NB4 (cell line): ENCODE measurements at regions not wholly inside any gene's neighbourhood (a gene's known extent, or its start where the extent isn't known, plus 50 kb on each side); places are given as distances from the start of the nearest gene placed in this dataset.
"Not testable (repeated sequence)": the region's sequence is repeated elsewhere in the genome, so short reads cannot be mapped to it uniquely, and the experiment has no call there.

Experiments used
- DNase-seq: peaks from one replicate; pipeline ENCODE4 v3.0.0; 2010; ENCODE audit warnings: low read depth
- H3K4me3 ChIP-seq: one replicate; pipeline ENCODE4 v1.5.1; 2011; ENCODE audit warnings: mild to moderate bottlenecking, low read depth, low read length, moderate library complexity

DNA sequence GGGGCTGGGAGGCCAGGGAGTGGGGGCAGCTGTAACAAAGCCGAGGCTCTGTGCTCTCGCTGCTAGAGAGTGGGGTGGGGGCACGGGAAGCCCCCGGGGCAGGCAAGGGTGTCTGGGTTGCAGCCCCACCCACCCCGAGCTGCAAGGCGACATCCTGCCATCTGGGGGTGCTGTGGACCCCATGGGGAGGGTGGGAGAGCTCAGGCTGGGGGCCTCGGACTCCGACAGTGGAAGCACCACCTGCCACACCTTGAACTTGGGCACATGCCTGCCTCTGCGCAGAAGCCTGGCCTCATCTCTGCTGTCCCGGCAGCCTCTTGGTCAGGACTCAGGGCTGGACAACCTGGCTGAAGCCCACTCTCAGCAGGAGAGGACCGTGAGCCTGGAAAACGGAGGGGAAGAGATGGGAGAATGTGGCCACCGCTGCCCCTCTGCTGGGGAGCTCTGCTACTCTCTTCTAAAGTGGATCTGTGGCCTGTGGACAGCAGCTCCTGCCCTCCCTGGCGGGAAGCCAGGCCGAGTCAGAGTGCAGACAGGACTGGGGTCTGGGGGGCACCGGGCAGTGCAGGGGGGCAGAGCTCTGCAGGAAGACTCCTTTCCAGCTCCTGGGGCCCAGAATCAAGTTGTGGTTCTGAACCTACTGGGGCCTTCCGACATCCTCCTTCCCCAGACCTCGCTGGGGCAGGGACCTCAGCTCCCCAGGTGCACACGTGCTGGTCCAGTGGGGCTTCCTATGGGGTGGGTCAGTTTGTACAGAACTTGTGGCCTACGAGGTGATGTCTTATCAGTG lies 207.2 kb downstream of the BANP start:
- H3K4me3 ChIP-seq, DNase-seq: not testable (repeated sequence)

- DNase-seq, H3K4me3 ChIP-seq: not testable (repeated sequence)
Measured at GRCh38 chr16:88159046-88159896, 208.0 kb downstream of the BANP start.

- H3K4me3 ChIP-seq, DNase-seq: not testable (repeated sequence)
Measured at GRCh38 chr16:88159897-88160335, 208.7 kb downstream of the BANP start.

GRCh38 chr16:88161191-88161590 lies 210.0 kb downstream of the BANP start:
- H3K4me3 ChIP-seq, result not testable (repeated sequence)

DNA sequence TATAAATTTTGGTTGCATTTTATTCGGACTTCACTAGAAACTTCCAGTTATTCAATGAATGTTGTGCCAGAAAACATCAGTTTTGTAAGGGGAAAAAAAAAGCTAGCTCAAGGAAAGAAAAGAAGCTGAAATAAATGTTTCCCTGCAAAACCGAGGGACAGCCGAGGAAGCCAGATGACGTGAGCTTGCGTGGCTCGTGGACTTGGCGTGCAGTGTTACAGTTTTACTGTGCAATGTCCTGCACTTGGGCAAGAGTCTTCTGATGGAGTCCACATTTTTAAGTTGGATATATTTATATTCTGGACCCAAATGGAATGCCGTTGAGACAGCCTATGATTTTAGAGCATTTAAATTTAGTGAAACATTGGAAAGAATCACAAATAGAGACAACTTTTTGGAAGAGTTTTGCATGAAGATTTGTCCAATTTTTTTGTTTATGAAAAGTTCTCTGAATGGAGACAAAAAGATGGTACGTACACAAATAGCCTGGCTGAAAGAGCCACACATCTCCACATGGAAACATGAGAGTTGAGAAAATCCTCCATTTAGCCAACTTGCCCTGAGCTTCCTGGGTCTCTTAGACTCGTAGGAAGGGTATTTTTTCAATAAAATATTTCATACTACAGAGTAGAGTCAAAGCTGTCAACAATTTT lies 210.5 kb downstream of the BANP start:
- DNase-seq, H3K4me3 ChIP-seq: not testable (repeated sequence)

More at GRCh38 chr16:88161191-88161590, 210.0 kb downstream of the BANP start:
- DNase-seq, result not testable (repeated sequence)

GRCh38 chr16:88162778-88163177 lies 211.5 kb downstream of the BANP start:
- H3K4me3 ChIP-seq, DNase-seq: not testable (repeated sequence)

DNA sequence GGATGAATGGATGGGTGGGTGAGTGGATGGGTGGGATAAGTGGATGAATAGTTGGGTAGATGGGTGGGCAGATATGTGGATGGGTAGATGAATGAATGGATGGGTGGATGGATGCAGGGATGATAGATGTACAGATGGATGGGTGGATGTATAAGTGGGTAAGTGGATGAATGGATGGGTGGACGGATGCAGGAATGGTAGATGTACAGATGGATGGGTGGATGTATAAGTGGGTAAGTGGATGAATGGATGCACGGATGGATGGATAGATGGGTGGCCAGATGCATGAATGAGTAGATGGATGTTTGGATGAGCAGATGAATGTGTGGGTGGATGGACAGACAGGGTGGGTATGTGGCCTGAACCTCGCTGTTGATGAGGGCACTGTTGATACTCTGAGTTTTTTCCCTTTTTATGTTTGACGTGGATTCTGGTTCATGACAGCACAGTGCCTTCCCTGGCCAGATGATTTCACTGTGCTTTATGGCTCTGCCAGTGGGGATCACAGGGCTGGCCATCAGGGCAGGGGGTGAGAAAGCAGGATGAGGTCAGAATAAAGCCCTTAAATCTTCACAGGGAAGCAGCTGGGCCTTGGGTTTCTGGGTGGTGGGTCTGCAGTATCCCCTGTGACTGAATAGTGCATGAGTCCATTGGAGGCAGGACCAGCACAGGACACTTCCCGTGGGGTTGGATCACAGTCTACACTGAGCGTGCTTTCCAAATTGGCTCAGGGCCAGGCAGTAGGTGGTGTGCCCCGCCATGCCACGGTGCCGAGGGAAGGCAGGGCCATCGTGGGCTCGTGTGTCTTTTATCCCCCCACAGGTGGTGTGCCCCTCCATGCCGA lies 213.2 kb downstream of the BANP start:
- H3K4me3 ChIP-seq, DNase-seq: not testable (repeated sequence)

DNA sequence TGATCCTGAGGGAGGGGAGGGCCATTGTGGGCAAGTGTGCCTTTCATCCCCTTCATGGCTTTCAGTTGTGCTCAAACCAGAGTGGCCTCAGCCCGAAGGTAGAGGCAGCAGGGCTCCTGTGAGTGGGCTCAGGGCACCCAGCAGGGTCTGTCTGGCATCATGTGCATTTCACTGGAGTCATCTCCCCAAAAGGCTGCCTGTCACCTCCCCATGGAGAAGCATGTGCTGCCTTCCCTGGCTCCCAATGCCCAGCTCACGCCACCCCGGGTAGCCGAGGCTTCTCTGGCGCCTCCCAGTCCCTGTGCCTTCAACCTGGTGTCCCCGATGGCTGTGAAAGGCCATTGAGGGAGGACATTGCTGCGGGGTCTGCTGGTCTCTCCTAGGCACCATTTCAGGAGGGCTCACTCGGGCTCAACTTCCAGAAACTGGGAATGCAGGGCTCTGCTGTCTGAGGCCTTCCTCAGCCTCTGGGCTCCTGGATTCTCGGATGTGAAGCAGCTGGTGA lies 213.9 kb downstream of the BANP start:
- H3K4me3 ChIP-seq, DNase-seq: not testable (repeated sequence)

GRCh38 chr16:88165683-88166082 lies 214.4 kb downstream of the BANP start:
- DNase-seq, H3K4me3 ChIP-seq: not testable (repeated sequence)

GRCh38 chr16:88166209-88166773 lies 215.1 kb downstream of the BANP start:
- not testable (repeated sequence) for H3K4me3 ChIP-seq, DNase-seq

GRCh38 chr16:88167798-88168556 lies 214.8 kb upstream of the ZNF469 start:
- DNase-seq, H3K4me3 ChIP-seq: not testable (repeated sequence)

GRCh38 chr16:88168557-88168949 lies 214.2 kb upstream of the ZNF469 start:
- not testable (repeated sequence) for H3K4me3 ChIP-seq, DNase-seq

DNA sequence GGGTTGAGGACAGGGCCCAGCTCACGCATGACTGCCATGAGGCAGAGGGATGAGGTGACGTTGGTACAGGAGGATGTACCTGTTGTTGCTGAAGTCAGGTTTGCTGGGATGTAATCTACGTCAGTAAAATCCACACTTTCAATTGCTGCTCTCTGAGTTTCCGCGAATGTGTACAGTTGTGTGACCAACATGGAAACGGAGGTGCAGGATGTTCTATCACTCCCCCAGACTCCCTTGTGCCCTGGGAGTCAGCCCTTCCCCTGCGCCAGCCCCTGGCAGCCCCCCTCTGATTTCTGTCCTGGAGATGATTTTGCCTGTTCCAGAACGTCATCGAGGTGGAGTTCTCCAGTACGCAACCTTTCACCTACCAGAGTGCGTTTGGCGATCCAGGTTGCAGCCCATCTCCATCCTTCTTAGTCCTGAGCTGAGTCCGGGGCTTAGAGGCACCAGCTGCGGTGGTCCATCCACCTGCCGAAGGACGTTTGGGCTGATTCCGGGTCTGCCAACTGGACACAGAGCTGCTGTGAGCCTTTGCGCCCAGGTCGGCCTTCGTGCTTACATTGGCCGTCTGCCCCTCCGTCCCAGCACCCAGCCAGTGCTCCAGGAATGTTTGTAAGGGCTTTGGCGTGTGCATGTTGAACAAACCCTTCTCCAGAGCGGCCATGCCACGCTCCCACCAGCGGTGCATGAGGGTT lies 213.5 kb upstream of the ZNF469 start:
- H3K4me3 ChIP-seq, DNase-seq: not testable (repeated sequence)

DNA sequence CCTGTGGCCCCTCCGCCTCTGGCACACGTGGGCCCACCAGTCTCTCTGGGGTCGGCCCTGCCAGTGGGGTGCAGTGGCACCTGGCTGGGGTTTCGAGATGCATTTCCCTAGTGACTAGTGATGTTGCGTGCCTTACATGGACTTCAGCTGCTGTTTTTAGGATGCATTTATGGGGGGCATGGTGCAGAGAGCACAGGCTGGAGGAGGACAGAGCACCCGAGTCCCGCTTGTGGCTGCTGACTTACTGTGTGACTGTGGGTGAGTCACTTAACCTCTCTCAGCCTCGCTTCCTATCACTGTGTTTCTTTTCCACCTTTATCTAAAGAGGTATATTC lies 213.0 kb upstream of the ZNF469 start:
- DNase-seq, H3K4me3 ChIP-seq: not testable (repeated sequence)
